ENCODE measurements at regions not wholly inside any gene's neighbourhood (a gene's known extent, or its start where the extent isn't known, plus 50 kb on each side); places are given as distances from the start of the nearest gene placed in this dataset.

DNA sequence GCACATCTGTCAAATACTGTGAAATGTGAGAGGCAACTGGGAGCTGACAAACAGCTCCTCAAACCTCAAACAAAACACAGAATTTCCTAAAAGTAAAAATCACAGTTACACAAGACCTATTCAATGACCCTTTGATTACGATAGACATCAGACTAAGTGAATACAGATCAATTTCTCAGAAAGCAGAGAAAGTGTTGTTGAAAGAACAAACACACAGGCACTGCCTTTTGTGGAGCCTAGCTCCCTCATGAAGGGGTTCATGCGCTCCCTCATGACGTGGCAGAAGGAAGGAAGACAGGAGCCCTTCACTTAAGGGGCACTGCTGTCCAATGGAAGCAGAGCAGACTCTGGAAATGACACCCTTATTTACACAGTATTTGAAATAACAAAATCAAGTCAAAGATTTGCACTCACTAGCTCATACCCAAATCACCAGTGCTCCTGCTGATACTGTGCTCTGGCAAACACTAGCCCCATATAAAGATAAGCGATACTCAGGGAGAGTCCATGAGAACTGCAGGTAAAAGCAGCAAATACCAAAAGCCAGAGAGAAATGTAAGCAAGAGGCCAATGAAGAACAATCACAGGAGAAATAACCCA is 144.9 kb downstream of the KLF12 start:
- TF ChIP-seq, protein P1, sequence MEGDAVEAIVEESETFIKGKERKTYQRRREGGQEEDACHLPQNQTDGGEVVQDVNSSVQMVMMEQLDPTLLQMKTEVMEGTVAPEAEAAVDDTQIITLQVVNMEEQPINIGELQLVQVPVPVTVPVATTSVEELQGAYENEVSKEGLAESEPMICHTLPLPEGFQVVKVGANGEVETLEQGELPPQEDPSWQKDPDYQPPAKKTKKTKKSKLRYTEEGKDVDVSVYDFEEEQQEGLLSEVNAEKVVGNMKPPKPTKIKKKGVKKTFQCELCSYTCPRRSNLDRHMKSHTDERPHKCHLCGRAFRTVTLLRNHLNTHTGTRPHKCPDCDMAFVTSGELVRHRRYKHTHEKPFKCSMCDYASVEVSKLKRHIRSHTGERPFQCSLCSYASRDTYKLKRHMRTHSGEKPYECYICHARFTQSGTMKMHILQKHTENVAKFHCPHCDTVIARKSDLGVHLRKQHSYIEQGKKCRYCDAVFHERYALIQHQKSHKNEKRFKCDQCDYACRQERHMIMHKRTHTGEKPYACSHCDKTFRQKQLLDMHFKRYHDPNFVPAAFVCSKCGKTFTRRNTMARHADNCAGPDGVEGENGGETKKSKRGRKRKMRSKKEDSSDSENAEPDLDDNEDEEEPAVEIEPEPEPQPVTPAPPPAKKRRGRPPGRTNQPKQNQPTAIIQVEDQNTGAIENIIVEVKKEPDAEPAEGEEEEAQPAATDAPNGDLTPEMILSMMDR (IDR thresholded peaks at IDR 0.05; ENCODE audit: insufficient read depth, low read length, missing control alignments): no peak
- no peak overlapping the region for H3K4me3 ChIP-seq (ENCODE audit: low read depth, low read length)
- DNase-seq (ENCODE audit: low read depth, low spot score): no peak
- ChIA-PET CTCF (interaction anchor here (0.8 kb wide), 1 partner anchor 35 kb away, joined by 3 read pairs; no protein-coding TSS in a partner anchor), POLR2A (no interaction called here)

DNA sequence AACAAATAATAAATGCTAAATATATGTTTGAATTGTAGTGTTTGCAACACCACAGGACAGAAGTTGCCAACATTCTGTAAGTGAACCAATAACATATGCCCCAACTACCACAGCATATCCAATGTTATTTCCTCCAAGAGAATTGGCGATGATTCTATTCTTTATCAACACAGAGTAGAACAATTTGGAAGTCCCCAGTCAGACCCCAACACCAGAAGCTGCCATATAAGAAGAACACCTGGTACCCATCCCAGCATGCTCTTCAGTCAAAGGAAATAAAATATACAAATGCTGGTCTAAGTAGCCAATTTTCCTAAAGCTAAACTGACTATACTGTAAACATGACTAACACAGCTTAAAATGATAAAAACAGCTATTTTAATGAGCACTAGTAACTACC is 145.7 kb downstream of the KLF12 start:
- no peak overlapping the region for H3K4me3 ChIP-seq (ENCODE audit: low read depth, low read length)
- TF ChIP-seq, protein P1 (IDR thresholded peaks at IDR 0.05; ENCODE audit: insufficient read depth, low read length, missing control alignments): no peak
- DNase-seq (ENCODE audit: low read depth, low spot score): no peak
- CTCF ChIA-PET: interaction anchor here (0.8 kb wide), 1 partner anchor 36 kb away, joined by 3 read pairs; no protein-coding TSS in a partner anchor
- POLR2A ChIA-PET: no interaction called here

DNA sequence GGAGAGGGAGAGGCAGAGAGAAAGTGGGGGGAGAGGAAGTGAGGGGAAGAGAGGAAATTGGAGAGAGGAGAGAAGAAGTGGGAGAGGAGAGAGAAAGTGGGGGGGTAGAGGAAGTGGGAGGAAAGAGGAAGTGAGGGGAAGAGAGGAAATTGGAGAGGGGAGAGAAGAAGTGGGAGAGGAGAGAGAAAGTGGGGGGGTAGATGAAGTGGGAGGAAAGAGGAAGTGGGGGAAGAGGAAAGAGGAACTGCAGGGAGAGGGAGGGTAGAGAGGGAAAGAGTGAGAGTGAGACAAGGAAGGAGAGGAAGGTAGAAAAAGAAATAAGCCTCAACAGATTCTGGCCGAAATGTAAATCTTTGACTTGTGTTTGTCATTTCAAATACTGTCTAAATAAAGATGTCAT is 146.6 kb downstream of the KLF12 start:
- ChIA-PET POLR2A (no interaction called here), CTCF (no interaction called here)
- no peak overlapping the region for H3K4me3 ChIP-seq (ENCODE audit: low read depth, low read length)
- TF ChIP-seq, protein P1 (IDR thresholded peaks at IDR 0.05; ENCODE audit: insufficient read depth, low read length, missing control alignments): no peak
- no peak for DNase-seq (ENCODE audit: low read depth, low spot score)

DNA sequence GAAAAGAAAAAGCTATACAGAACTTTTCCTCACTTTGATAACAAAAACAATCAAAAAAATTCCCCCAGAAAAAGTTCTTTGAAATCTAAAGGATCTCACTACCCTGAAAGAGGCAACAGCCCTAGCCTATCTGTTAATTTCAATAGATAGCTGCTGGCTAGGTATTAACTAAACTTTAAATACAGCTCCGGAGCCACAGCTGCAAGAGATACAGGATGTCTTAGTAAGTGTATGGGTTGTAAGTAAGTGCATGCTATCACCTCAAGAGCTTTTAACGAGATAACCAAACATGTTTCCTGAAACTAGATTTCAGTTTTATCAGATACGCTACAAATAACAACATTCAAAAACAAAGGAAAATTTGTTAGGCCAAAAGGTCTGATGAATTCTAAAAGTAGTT is 148.4 kb downstream of the KLF12 start:
- H3K4me3 ChIP-seq (ENCODE audit: low read depth, low read length): no peak overlapping the region
- no peak for DNase-seq (ENCODE audit: low read depth, low spot score)
- TF ChIP-seq, protein P1 (IDR thresholded peaks at IDR 0.05; ENCODE audit: insufficient read depth, low read length, missing control alignments): no peak
- POLR2A ChIA-PET: no interaction called here
- CTCF ChIA-PET: interaction anchor here (0.9 to 1.0 kb wide), 2 partner anchors 11 to 13 kb away, joined by 3 to 4 read pairs; no protein-coding TSS in a partner anchor

DNA sequence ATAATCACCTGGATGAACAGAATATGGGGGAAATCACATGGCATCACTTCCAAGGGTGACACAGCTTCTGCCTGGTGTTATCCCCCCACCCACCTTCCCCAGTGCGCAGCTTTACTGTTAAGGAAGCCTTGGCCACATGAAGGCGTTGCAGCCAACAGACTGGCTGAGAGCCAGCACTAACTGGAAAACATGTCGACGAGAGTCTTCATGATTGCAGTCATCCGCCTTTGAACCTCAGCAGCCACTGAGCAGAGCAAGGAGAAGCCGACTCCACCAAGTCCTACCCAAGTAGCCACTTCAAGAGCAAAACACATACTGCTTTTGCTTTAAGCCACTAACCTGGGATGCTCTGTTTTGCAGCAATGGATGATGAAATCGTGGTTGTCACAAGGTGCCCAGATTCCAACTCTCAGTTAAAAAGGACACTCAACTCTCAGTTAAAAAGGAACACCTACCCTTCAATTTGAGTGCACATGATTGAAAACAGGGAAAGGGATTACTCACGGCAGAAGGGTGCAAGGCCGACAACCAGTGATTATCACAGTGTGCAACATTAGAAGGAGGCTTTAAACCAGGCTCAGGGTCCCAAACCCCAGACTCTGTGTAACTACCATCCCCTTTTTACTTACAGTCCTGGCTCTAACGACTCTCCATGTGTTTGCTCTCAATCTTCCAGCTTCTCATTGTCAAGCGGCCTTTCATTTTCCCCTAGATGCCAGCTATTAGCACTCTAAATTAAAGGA is 149.1 kb downstream of the KLF12 start:
- CTCF ChIA-PET: interaction anchor here (0.9 to 1.0 kb wide), 2 partner anchors 10 to 13 kb away, joined by 3 to 4 read pairs; no protein-coding TSS in a partner anchor
- TF ChIP-seq, protein P1 (IDR thresholded peaks at IDR 0.05; ENCODE audit: insufficient read depth, low read length, missing control alignments): no peak
- POLR2A ChIA-PET: no interaction called here
- H3K4me3 ChIP-seq (ENCODE audit: low read depth, low read length): no peak overlapping the region
- no peak for DNase-seq (ENCODE audit: low read depth, low spot score)

DNA sequence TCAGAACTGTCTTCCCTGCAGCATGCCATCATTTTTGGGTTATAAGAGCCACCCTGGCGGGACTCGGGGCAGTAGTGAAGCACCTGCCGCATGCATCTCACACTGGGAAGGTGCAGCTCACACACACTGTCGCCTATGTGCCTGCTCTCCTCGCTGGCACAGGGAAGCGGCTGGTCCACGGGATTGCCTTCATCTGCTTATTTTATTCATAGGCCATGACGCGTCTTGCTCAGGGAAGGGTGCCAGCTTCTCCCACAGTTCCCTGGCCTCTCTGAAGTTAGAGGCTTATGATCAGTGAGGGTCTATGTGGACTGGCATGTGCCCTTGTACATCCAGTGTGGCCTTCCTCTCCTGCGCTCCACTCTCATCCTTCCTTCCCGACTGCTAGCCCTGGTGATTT is 150.0 kb downstream of the KLF12 start:
- ChIA-PET CTCF (no interaction called here), POLR2A (no interaction called here)
- TF ChIP-seq, protein P1 (IDR thresholded peaks at IDR 0.05; ENCODE audit: insufficient read depth, low read length, missing control alignments): no peak
- no peak overlapping the region for H3K4me3 ChIP-seq (ENCODE audit: low read depth, low read length)
- DNase-seq (ENCODE audit: low read depth, low spot score): no peak
